ENCODE measurements at regions not wholly inside any gene's neighbourhood (a gene's known extent, or its start where the extent isn't known, plus 50 kb on each side); places are given as distances from the start of the nearest gene placed in this dataset.

- peaks cover 6% of the 10 kb centered on the region for H3K4me1 Mint-ChIP-seq
- no peak overlapping the region for H3K27ac Mint-ChIP-seq
- 92 to 95% methylated on average over 7 of the region's 7 CpGs for WGBS, 2 experiments (ENCODE audit: insufficient coverage in 1 of 2, insufficient read length in 1 of 2)
- no peak for DNase-seq
- TF ChIP-seq CTCF (conservative IDR thresholded peaks at IDR 0.05), result no peak
- no peaks in the 10 kb centered on the region for H3K36me3 Mint-ChIP-seq (ENCODE audit: low read depth)
- H3K4me3 Mint-ChIP-seq, result no peak overlapping the region
- Histone ChIP-seq H3K27ac (ENCODE audit: low read depth, low read length) (no peak overlapping the region), H3K27me3 (ENCODE audit: control insufficient read depth, insufficient read depth, low read length, poor library complexity, severe bottlenecking) (peaks cover 14% of the 10 kb centered on the region), H3K4me3 (ENCODE audit: low read length) (no peak overlapping the region), H3K9me3 (ENCODE audit: control insufficient read depth, low read length) (no peaks in the 10 kb centered on the region), H3K36me3 (ENCODE audit: control insufficient read depth, insufficient read depth, low read length) (no peaks in the 10 kb centered on the region), H3K9ac (ENCODE audit: extremely low read depth, low read length, poor library complexity, severe bottlenecking) (no peak overlapping the region), H3K4me1 (ENCODE audit: control insufficient read depth, insufficient read depth, low read length) (no peaks in the 10 kb centered on the region)
- no peaks in the 10 kb centered on the region for H3K9me3 Mint-ChIP-seq
- H3K27me3 Mint-ChIP-seq (ENCODE audit: insufficient read depth), result peaks cover 38% of the 10 kb centered on the region
These were observed 337.8 kb downstream of the GADD45G start for GRCh38 chr9:89942643-89943042.

GRCh38 chr9:89943309-89943708 lies 338.5 kb downstream of the GADD45G start:
- no peak overlapping the region for H3K4me3 ChIP-seq (ENCODE audit: low read length)
- Mint-ChIP-seq H3K4me3 (no peak overlapping the region), H3K36me3 (ENCODE audit: low read depth) (no peaks in the 10 kb centered on the region), H3K27me3 (ENCODE audit: insufficient read depth) (peaks cover 40% of the 10 kb centered on the region), H3K27ac (no peak overlapping the region), H3K4me1 (peaks cover 7% of the 10 kb centered on the region), H3K9me3 (no peaks in the 10 kb centered on the region)
- no peak overlapping the region for H3K9ac ChIP-seq (ENCODE audit: extremely low read depth, low read length, poor library complexity, severe bottlenecking)
- DNase-seq, result peak; percentile 33
- H3K9me3 ChIP-seq (ENCODE audit: control insufficient read depth, low read length), result no peaks in the 10 kb centered on the region
- peaks cover 14% of the 10 kb centered on the region for H3K27me3 ChIP-seq (ENCODE audit: control insufficient read depth, insufficient read depth, low read length, poor library complexity, severe bottlenecking)
- TF ChIP-seq CTCF (conservative IDR thresholded peaks at IDR 0.05), result no peak
- 83 to 90% methylated on average over 1 to 2 of the region's 2 CpGs for WGBS, 2 experiments (ENCODE audit: insufficient coverage in 1 of 2, insufficient read length in 1 of 2)
- H3K27ac ChIP-seq (ENCODE audit: low read depth, low read length), result no peak overlapping the region
- no peaks in the 10 kb centered on the region for H3K36me3 ChIP-seq (ENCODE audit: control insufficient read depth, insufficient read depth, low read length)
- H3K4me1 ChIP-seq (ENCODE audit: control insufficient read depth, insufficient read depth, low read length), result no peaks in the 10 kb centered on the region

GRCh38 chr9:89943728-89944127 lies 338.9 kb downstream of the GADD45G start:
- Histone ChIP-seq H3K9ac (ENCODE audit: extremely low read depth, low read length, poor library complexity, severe bottlenecking) (no peak overlapping the region), H3K4me1 (ENCODE audit: control insufficient read depth, insufficient read depth, low read length) (no peaks in the 10 kb centered on the region), H3K4me3 (ENCODE audit: low read length) (no peak overlapping the region), H3K27me3 (ENCODE audit: control insufficient read depth, insufficient read depth, low read length, poor library complexity, severe bottlenecking) (peaks cover 14% of the 10 kb centered on the region), H3K9me3 (ENCODE audit: control insufficient read depth, low read length) (no peaks in the 10 kb centered on the region), H3K36me3 (ENCODE audit: control insufficient read depth, insufficient read depth, low read length) (no peaks in the 10 kb centered on the region), H3K27ac (ENCODE audit: low read depth, low read length) (no peak overlapping the region)
- DNase-seq, result no peak
- TF ChIP-seq CTCF (conservative IDR thresholded peaks at IDR 0.05), result no peak
- Mint-ChIP-seq H3K27me3 (ENCODE audit: insufficient read depth) (peaks cover 40% of the 10 kb centered on the region), H3K36me3 (ENCODE audit: low read depth) (no peaks in the 10 kb centered on the region), H3K4me3 (no peak overlapping the region), H3K27ac (no peak overlapping the region), H3K9me3 (no peaks in the 10 kb centered on the region), H3K4me1 (peaks cover 6% of the 10 kb centered on the region)
- 98 to 100% methylated on average over 1 to 3 of the region's 3 CpGs for WGBS, 2 experiments (ENCODE audit: insufficient coverage in 1 of 2, insufficient read length in 1 of 2)

Measured in endodermal cell (in vitro differentiated cells).